K562 (cell line): ENCODE measurements at regions not wholly inside any gene's neighbourhood (a gene's known extent, or its start where the extent isn't known, plus 50 kb on each side); places are given as distances from the start of the nearest gene placed in this dataset.

Experiments used
- ATAC-seq: fragments of 200-7000 bp; cut with Tn5 transposase; 3 replicates; pipeline ENCODE4 v1.9.1; 2020; ENCODE audit warnings: moderate library complexity
- BruUV-seq: library from RNA; stranded (reverse); fragments of 400-500 nt; replicated peaks from 2 replicates; lab custom pipeline; 2021; lab: Mats Ljungman, UMichigan
- CTCF ChIA-PET: fragments of 300-600 bp; formaldehyde crosslinking; extraction: SDS; loops from one replicate; lab custom pipeline; 2021; ENCODE audit warnings: low intra/inter-chr PET ratio; lab: Yijun Ruan, JAX
- POLR2A ChIA-PET: fragments of 300-600, 350-650 bp; sonication (Branson Sonifier 250); formaldehyde crosslinking; extraction: SDS; loops from one replicate; lab custom pipeline; 2021; ENCODE audit warnings: antibody characterized with exemption, inconsistent platforms; lab: Yijun Ruan, JAX
- DNase-seq, 4 experiments: peaks; one replicate each; pipeline versions ENCODE4 v3.0.0 to v3.0.0-alpha.2; 2011 to 2018; ENCODE audit warnings: low spot score in 3 of 4, mixed read lengths in 3 of 4; ENCODE audit errors: extremely low read depth in 1 of 4
- FAIRE-seq: peaks from 2 replicates; lab custom pipeline; 2011; peaks lifted over from hg19 to GRCh38; lab: Jason Lieb, UNC
- H2AFZ ChIP-seq: 2 replicates; pipeline ENCODE4 v1.6.0; 2011; ENCODE audit warnings: low read depth, low read length, control low read depth, inconsistent platforms
- H3K27ac ChIP-seq: fragments of 200-600 bp; 3 replicates; pipeline ENCODE4 v1.8.0; 2011; ENCODE audit warnings: low read depth, mild to moderate bottlenecking, control low read depth, inconsistent platforms, low read length, moderate library complexity, mixed read lengths; ENCODE audit errors: extremely low read depth
- H3K27me3 ChIP-seq, 2 experiments: fragments of 300-600 bp in 1 of 2; 2 replicates in 1 of 2; 3 replicates in 1 of 2; pipeline versions ENCODE4 v1.6.0 to v1.8.0; 2011; ENCODE audit warnings: inconsistent platforms in 2 of 2, low read length in 2 of 2, mild to moderate bottlenecking in 1 of 2, mixed read lengths in 1 of 2, moderate library complexity in 1 of 2; ENCODE audit not compliant: control insufficient read depth in 2 of 2, insufficient read depth in 2 of 2
- H3K36me3 ChIP-seq: fragments of 300-600 bp; 3 replicates; pipeline ENCODE4 v1.8.0; 2011; ENCODE audit warnings: mild to moderate bottlenecking, low read length, inconsistent platforms; ENCODE audit not compliant: control insufficient read depth, insufficient read depth
- H3K4me1 ChIP-seq, 2 experiments: fragments of 200-600 bp in 1 of 2; replicated peaks in 1 of 2; 2 replicates in 1 of 2; 3 replicates in 1 of 2; pipeline versions ENCODE4 v1.5.1 to v1.8.0; 2011; ENCODE audit warnings: inconsistent platforms in 2 of 2, low read length in 2 of 2, mild to moderate bottlenecking in 1 of 2, mixed read lengths in 1 of 2, moderate library complexity in 1 of 2; ENCODE audit not compliant: control insufficient read depth in 2 of 2, insufficient read depth in 2 of 2
- H3K4me2 ChIP-seq: 2 replicates; pipeline ENCODE4 v1.6.1; 2011; ENCODE audit warnings: low read length, control low read depth, inconsistent platforms, mixed read lengths; ENCODE audit not compliant: insufficient read depth
- H3K4me3 ChIP-seq: fragments of 200-600 bp; sonication (generic), shearing (Covaris generic); 2 replicates; pipeline ENCODE4 v1.5.1; 2016; ENCODE audit warnings: control low read depth, inconsistent platforms
- H3K79me2 ChIP-seq: fragments of 200-600 bp; 3 replicates; pipeline ENCODE4 v1.8.0; 2011; ENCODE audit warnings: low read length, inconsistent platforms; ENCODE audit not compliant: control insufficient read depth, insufficient read depth
- H3K9ac ChIP-seq, 2 experiments: 2 replicates each; pipeline versions ENCODE4 v1.6.0 to v1.6.1; 2011; ENCODE audit warnings: low read depth in 2 of 2, low read length in 2 of 2, control low read depth in 1 of 2, inconsistent platforms in 1 of 2, mild to moderate bottlenecking in 1 of 2, mixed read lengths in 1 of 2; ENCODE audit not compliant: insufficient read depth in 1 of 2
- H3K9me1 ChIP-seq: one replicate; pipeline ENCODE4 v1.6.0; 2011; ENCODE audit warnings: inconsistent platforms, mild to moderate bottlenecking, low read length, moderate library complexity; ENCODE audit not compliant: control insufficient read depth, insufficient read depth
- H3K9me3 ChIP-seq: replicated peaks from 2 replicates; pipeline ENCODE4 v1.5.1; 2011; ENCODE audit warnings: low read depth, low read length, inconsistent platforms; ENCODE audit not compliant: control insufficient read depth, insufficient read depth
- H4K20me1 ChIP-seq: replicated peaks from 2 replicates; pipeline ENCODE4 v1.6.1; 2011; ENCODE audit warnings: low read length, inconsistent platforms, mixed read lengths; ENCODE audit not compliant: control insufficient read depth, insufficient read depth
- CBX5 ChIP-seq: IDR thresholded peaks from 2 replicates; pipeline ENCODE4 v1.6.1; 2014; ENCODE audit warnings: low read depth, borderline replicate concordance
- KDM4B ChIP-seq, 2 experiments: fragments of 450-650 bp in 1 of 2; sonication (generic) in 1 of 2; IDR thresholded peaks; 2 replicates each; pipeline ENCODE4 v1.6.1; 2016 to 2017; ENCODE audit warnings: borderline replicate concordance in 2 of 2, antibody characterized with exemption in 1 of 2, low read depth in 1 of 2, mild to moderate bottlenecking in 1 of 2
- MAFG ChIP-seq: fragments of 450-650 bp; conservative IDR thresholded peaks from 2 replicates; pipeline ENCODE4 v1.6.1; 2016; ENCODE audit warnings: missing genetic modification characterization, missing compliant biosample characterization
- MCM2 ChIP-seq: fragments of 450-650 bp; IDR thresholded peaks from 2 replicates; pipeline ENCODE4 v1.6.1; 2017; ENCODE audit warnings: low read depth, mild to moderate bottlenecking
- RNF2 ChIP-seq: sonication (generic); IDR thresholded peaks from 2 replicates; pipeline ENCODE4 v1.6.1; 2016
- SNRNP70 ChIP-seq: fragments of 200-400 bp; formaldehyde crosslinking; optimal IDR thresholded peaks from 2 replicates; pipeline ENCODE3; 2017; ENCODE audit warnings: low read depth, low read length
- STAT5A ChIP-seq: IDR thresholded peaks from 2 replicates; pipeline ENCODE4 v1.6.1; 2012; ENCODE audit warnings: low read length, inconsistent platforms, borderline replicate concordance
- ZFX ChIP-seq: sonication (generic); formaldehyde crosslinking; IDR thresholded peaks from 2 replicates; pipeline ENCODE4 v1.8.0; 2022; ENCODE audit warnings: mild to moderate bottlenecking, missing genetic modification reagents, moderate library complexity
- ZNF146 ChIP-seq: IDR thresholded peaks from one replicate; pipeline ENCODE4 v1.6.1; 2018; ENCODE audit warnings: missing compliant biosample characterization; ENCODE audit not compliant: unreplicated experiment
- WGBS: fragments of 100-300 bp; shearing (Covaris generic); methylation state at CpG from one replicate; pipeline ENCODE4 v1.1.6; 2016; ENCODE audit warnings: low coverage, mixed read lengths; ENCODE audit not compliant: insufficient coverage; ENCODE audit errors: missing lambda C conversion rate; 5-methylcytosine and 5-hydroxymethylcytosine counted together
- in situ Hi-C: fragments of 300-500 bp; cut with MboI; formaldehyde crosslinking; loops from 4 replicates; pipeline ENCODE4 v1.15.0; 2018; ENCODE audit warnings: inconsistent platforms, mixed read lengths
- intact Hi-C: fragments of 100-400 bp; cut with micrococcal nuclease; formaldehyde crosslinking; loops from 2 replicates; pipeline ENCODE4 v1.14.2; 2022
- TF ChIP-seq, protein P1 (sequence below): sonication (generic); formaldehyde crosslinking; IDR thresholded peaks from 2 replicates; pipeline ENCODE4 v1.9.0; 2022; ENCODE audit warnings: mild to moderate bottlenecking, missing genetic modification reagents
- TF ChIP-seq, protein P2 (sequence below): fragments of 450-650 bp; IDR thresholded peaks from 2 replicates; pipeline ENCODE4 v1.6.1; 2016; ENCODE audit warnings: mild to moderate bottlenecking
- TF ChIP-seq, protein P3 (sequence below): fragments of 250-450 bp; sonication (Bioruptor Pico); IDR thresholded peaks from 2 replicates; pipeline ENCODE4 v1.8.0; 2022; ENCODE audit warnings: moderate library complexity, mild to moderate bottlenecking, inconsistent platforms

DNA sequence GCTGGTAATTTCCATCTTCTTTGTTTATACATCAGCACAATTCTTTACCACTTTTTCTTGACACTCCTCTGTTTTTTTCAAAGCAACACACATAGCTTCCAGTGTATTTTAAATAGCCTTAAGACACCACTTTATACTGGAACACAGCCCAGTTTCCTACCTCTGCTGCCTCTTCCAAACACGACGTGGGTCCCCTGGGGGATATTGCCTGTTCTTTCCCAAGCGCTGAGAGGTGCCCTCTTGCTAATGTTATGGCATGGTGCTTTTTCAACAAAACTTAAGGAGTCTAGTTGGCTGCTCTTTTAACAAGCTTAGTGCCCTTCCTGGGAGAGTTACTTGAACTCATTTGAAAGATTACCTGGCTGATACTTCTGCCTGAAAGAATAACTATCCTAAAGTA is 112.7 kb downstream of the OLFM4 start (continued):
- TF ChIP-seq, protein P1, sequence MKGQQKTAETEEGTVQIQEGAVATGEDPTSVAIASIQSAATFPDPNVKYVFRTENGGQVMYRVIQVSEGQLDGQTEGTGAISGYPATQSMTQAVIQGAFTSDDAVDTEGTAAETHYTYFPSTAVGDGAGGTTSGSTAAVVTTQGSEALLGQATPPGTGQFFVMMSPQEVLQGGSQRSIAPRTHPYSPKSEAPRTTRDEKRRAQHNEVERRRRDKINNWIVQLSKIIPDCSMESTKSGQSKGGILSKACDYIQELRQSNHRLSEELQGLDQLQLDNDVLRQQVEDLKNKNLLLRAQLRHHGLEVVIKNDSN (CRISPR knock-in tag) = no peak
- TF ChIP-seq MCM2 (no peak), MAFG (no peak), ZFX (CRISPR knock-in tag) (no peak), ZNF146 (CRISPR knock-in tag) (no peak), SNRNP70 (no peak), RNF2 (no peak)
- TF ChIP-seq, all 486 proteins: peak for 0

DNA sequence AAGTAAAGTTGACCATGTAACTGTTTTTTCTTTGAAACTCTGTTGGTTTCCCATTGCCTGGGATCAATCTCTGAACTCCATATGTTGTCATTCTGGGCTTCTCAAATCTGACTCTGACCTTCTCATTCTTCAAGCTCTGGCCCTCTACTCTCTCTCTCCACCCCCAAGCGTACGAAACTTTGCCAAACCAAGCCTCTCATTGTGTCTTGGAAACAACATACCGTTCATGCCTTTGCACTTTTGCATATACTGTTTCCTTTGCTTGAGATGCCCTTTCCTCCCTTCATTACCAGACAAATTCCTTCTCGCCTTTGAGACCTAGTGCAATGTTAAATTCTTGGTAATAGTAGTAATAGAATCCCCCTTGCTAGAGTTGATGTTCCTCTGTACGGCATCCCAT is 113.7 kb downstream of the OLFM4 start:
- Histone ChIP-seq H3K4me3 (no peak overlapping the region), H3K9me1 (no peaks in the 10 kb centered on the region), H4K20me1 (no peaks in the 10 kb centered on the region), H3K9ac (no peak overlapping the region), H3K79me2 (no peaks in the 10 kb centered on the region), H2AFZ (no peak overlapping the region), H3K27me3 (no peaks in the 10 kb centered on the region; a peak in 1 of 5 replicates), H3K27ac (no peak overlapping the region), H3K4me1 (no peaks in the 10 kb centered on the region), H3K9me3 (no peaks in the 10 kb centered on the region), H3K36me3 (no peaks in the 10 kb centered on the region), H3K4me2 (no peak overlapping the region)
- CTCF ChIA-PET = no interaction called here
- no peak for ATAC-seq
- FAIRE-seq = no peak
- WGBS = 0% methylated on average over 4 of the region's 5 CpGs
- BruUV-seq = no TSS peak
- intact Hi-C loops = no loop called here
- in situ Hi-C loops = no loop called here
- DNase-seq = no peak
- POLR2A ChIA-PET = no interaction called here
- TF ChIP-seq CBX5 = no peak
- no peak for TF ChIP-seq STAT5A
- TF ChIP-seq, protein P2, sequence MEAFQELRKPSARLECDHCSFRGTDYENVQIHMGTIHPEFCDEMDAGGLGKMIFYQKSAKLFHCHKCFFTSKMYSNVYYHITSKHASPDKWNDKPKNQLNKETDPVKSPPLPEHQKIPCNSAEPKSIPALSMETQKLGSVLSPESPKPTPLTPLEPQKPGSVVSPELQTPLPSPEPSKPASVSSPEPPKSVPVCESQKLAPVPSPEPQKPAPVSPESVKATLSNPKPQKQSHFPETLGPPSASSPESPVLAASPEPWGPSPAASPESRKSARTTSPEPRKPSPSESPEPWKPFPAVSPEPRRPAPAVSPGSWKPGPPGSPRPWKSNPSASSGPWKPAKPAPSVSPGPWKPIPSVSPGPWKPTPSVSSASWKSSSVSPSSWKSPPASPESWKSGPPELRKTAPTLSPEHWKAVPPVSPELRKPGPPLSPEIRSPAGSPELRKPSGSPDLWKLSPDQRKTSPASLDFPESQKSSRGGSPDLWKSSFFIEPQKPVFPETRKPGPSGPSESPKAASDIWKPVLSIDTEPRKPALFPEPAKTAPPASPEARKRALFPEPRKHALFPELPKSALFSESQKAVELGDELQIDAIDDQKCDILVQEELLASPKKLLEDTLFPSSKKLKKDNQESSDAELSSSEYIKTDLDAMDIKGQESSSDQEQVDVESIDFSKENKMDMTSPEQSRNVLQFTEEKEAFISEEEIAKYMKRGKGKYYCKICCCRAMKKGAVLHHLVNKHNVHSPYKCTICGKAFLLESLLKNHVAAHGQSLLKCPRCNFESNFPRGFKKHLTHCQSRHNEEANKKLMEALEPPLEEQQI = no peak
- TF ChIP-seq KDM4B (IDR thresholded peaks at IDR 0.05; ENCODE audit: borderline replicate concordance in 2 of 2, low read depth in 1 of 2) = no peak
- TF ChIP-seq, protein P3, sequence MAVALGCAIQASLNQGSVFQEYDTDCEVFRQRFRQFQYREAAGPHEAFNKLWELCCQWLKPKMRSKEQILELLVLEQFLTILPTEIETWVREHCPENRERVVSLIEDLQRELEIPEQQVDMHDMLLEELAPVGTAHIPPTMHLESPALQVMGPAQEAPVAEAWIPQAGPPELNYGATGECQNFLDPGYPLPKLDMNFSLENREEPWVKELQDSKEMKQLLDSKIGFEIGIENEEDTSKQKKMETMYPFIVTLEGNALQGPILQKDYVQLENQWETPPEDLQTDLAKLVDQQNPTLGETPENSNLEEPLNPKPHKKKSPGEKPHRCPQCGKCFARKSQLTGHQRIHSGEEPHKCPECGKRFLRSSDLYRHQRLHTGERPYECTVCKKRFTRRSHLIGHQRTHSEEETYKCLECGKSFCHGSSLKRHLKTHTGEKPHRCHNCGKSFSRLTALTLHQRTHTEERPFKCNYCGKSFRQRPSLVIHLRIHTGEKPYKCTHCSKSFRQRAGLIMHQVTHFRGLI (CRISPR knock-in tag) = no peak
